Suprapubic skin (tissue), 4 donors: ENCODE measurements at regions not wholly inside any gene's neighbourhood (a gene's known extent, or its start where the extent isn't known, plus 50 kb on each side); places are given as distances from the start of the nearest gene placed in this dataset.

ENCODE experiments used
- DNase-seq, 2 donors: peaks; one replicate each; pipeline ENCODE4 v3.0.0-alpha.2; 2019; ENCODE audit warnings: low spot score in 2 of 2
- H3K27ac ChIP-seq: fragments of 200-600 bp; sonication (generic); one replicate; pipeline ENCODE4 v1.5.1; 2019
- H3K27me3 ChIP-seq: fragments of 200-600 bp; sonication (generic); one replicate; pipeline ENCODE4 v1.5.1; 2019
- H3K36me3 ChIP-seq: fragments of 200-600 bp; sonication (generic); one replicate; pipeline ENCODE4 v1.5.1; 2019
- H3K4me1 ChIP-seq: fragments of 200-600 bp; sonication (generic); one replicate; pipeline ENCODE4 v1.5.1; 2019
- H3K4me3 ChIP-seq: fragments of 200-600 bp; sonication (generic); one replicate; pipeline ENCODE4 v1.5.1; 2019; ENCODE audit warnings: mild to moderate bottlenecking
- H3K9me3 ChIP-seq: fragments of 200-600 bp; sonication (generic); one replicate; pipeline ENCODE4 v1.5.1; 2019
- EP300 ChIP-seq: sonication (generic); formaldehyde crosslinking; IDR thresholded peaks from one replicate; pipeline ENCODE4 v1.6.1; 2017; ENCODE audit warnings: antibody characterized with exemption
- POLR2A ChIP-seq, 2 donors: fragments of 450-650 bp; IDR thresholded peaks; one replicate each; pipeline ENCODE4 v1.6.1; 2017; ENCODE audit warnings: antibody characterized with exemption in 2 of 2, mild to moderate bottlenecking in 2 of 2, moderate library complexity in 2 of 2
- POLR2AphosphoS5 ChIP-seq, 3 donors: sonication (generic); formaldehyde crosslinking; IDR thresholded peaks; one replicate each; pipeline ENCODE4 v1.6.1; 2017; ENCODE audit warnings: antibody characterized with exemption in 3 of 3
- WGBS: methylation state at CpG from one replicate; pipeline ENCODE4 v1.1.5; 2018; 5-methylcytosine and 5-hydroxymethylcytosine counted together
- TF ChIP-seq, protein P1 (sequence below), 2 donors: fragments of 200-600 bp in 1 of 2; fragments of 450-650 bp in 1 of 2; sonication (generic) in 1 of 2; IDR thresholded peaks; one replicate each; pipeline ENCODE4 v1.5.1; 2016 to 2019; ENCODE audit warnings: antibody characterized with exemption in 2 of 2, mild to moderate bottlenecking in 1 of 2, moderate library complexity in 1 of 2

DNA sequence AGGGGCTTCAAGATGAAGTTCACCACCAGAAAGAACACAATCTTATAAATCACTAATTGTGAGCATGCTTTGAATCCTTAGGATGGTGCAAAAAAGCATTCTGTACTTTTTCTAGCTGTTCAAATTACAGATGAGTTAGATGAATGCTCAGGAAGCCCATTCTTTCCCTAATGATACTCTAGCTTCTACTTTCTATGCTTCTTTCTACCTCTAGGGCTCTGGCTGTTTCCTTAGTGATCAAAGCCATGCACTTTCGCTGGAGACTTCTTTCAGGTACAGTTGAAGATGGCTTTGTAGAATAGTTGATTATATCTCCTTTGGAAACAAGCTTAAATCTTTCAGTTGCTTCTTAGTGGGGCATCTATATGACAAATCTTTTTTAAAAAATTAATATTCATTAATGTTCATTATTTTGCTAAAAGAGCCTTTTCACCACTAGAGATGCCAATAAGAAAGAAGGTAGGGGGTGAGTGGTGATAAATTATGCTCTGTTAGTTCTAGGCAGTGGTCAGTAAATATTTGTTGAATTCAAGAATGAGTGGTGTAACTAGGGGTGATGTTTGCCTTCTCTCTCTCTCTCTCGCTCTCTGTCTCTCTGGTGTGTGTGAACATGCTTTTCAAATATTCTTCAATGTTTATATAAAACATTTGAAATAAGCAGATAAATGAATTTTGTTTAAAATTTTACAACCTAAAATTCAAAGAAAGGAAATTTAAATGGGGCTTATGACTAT is 169.4 kb downstream of the GLUD2 start:
- no peaks in the 10 kb centered on the region for H3K4me1 ChIP-seq
- TF ChIP-seq EP300 (no peak), POLR2AphosphoS5 (IDR thresholded peaks at IDR 0.05) (no peak), POLR2A (IDR thresholded peaks at IDR 0.05) (no peak)
- TF ChIP-seq, protein P1, sequence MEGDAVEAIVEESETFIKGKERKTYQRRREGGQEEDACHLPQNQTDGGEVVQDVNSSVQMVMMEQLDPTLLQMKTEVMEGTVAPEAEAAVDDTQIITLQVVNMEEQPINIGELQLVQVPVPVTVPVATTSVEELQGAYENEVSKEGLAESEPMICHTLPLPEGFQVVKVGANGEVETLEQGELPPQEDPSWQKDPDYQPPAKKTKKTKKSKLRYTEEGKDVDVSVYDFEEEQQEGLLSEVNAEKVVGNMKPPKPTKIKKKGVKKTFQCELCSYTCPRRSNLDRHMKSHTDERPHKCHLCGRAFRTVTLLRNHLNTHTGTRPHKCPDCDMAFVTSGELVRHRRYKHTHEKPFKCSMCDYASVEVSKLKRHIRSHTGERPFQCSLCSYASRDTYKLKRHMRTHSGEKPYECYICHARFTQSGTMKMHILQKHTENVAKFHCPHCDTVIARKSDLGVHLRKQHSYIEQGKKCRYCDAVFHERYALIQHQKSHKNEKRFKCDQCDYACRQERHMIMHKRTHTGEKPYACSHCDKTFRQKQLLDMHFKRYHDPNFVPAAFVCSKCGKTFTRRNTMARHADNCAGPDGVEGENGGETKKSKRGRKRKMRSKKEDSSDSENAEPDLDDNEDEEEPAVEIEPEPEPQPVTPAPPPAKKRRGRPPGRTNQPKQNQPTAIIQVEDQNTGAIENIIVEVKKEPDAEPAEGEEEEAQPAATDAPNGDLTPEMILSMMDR (IDR thresholded peaks at IDR 0.05), result no peak
- no peaks in the 10 kb centered on the region for H3K9me3 ChIP-seq
- no peak overlapping the region for H3K4me3 ChIP-seq
- no peak for DNase-seq
- 64% methylated on average over 2 of the region's 2 CpGs for WGBS
- H3K36me3 ChIP-seq, result no peaks in the 10 kb centered on the region
- H3K27ac ChIP-seq, result no peak overlapping the region
- no peaks in the 10 kb centered on the region for H3K27me3 ChIP-seq

DNA sequence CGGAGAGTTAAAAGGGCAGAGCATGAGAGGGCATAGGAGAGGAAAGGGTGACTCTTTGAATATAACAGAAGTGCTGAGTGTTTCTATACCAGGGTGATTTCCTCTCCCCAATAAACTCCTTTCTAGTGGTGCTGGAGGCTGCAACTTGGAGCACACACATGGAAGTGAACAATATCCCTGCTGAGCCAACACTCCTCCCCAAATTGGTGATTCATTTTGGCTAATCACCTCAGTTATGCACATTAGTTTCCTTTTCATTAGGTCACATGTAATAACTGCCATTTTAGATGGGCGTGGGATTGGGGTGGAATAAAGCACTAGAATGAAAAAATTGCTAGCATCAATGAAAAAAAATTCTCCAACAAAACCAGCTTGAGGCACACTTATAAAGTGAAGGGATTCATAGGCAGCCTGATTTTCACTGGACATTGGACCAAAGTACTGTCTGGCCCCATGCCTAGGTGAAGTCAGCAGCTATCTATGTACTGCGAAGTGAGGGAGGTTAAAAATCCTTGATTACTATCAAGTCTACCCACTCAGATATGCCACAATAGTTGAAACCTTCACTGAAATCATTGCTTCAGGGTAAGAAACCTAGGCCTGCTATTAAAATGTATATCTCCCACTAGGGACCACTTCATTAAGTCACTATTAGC is 174.0 kb downstream of the GLUD2 start:
- no peak overlapping the region for H3K4me3 ChIP-seq
- TF ChIP-seq POLR2AphosphoS5 (IDR thresholded peaks at IDR 0.05), result no peak
- TF ChIP-seq POLR2A (IDR thresholded peaks at IDR 0.05), result no peak
- TF ChIP-seq EP300, result no peak
- TF ChIP-seq, protein P1 (IDR thresholded peaks at IDR 0.05), result no peak
- H3K36me3 ChIP-seq, result no peaks in the 10 kb centered on the region
- no peaks in the 10 kb centered on the region for H3K4me1 ChIP-seq
- no peaks in the 10 kb centered on the region for H3K27me3 ChIP-seq
- DNase-seq, result no peak
- no peak overlapping the region for H3K27ac ChIP-seq
- WGBS, result 66% methylated on average over 3 of the region's 3 CpGs
- H3K9me3 ChIP-seq, result no peaks in the 10 kb centered on the region

DNA sequence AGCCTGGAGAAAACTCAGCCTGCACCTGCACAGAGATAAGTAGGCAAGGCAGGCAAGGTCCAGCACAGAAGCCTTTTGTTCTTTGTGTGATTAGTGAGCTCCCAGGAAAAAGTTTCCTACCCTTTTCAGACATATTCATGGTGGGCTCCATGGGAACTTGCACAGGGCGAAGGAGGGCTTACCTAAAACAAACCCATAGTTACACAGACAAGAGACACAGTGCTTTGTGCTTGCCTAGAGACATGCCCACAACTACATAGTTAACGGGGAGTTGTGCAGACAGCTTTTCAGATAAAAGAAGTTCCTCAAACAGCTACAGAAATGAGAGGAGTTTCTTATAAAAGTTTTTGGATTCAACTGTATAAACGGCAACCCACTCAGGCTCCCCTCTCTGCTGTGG is 180.5 kb downstream of the GLUD2 start:
- no peak for DNase-seq
- H3K27ac ChIP-seq, result no peak overlapping the region
- no peak for TF ChIP-seq EP300
- TF ChIP-seq POLR2AphosphoS5 (IDR thresholded peaks at IDR 0.05), result no peak
- no peak for TF ChIP-seq POLR2A (IDR thresholded peaks at IDR 0.05)
- TF ChIP-seq, protein P1 (IDR thresholded peaks at IDR 0.05), result no peak
- H3K9me3 ChIP-seq, result no peaks in the 10 kb centered on the region
- 62% methylated on average over 3 of the region's 3 CpGs for WGBS
- H3K4me1 ChIP-seq, result no peaks in the 10 kb centered on the region
- H3K27me3 ChIP-seq, result no peaks in the 10 kb centered on the region
- H3K36me3 ChIP-seq, result no peaks in the 10 kb centered on the region
- H3K4me3 ChIP-seq, result no peak overlapping the region

DNA sequence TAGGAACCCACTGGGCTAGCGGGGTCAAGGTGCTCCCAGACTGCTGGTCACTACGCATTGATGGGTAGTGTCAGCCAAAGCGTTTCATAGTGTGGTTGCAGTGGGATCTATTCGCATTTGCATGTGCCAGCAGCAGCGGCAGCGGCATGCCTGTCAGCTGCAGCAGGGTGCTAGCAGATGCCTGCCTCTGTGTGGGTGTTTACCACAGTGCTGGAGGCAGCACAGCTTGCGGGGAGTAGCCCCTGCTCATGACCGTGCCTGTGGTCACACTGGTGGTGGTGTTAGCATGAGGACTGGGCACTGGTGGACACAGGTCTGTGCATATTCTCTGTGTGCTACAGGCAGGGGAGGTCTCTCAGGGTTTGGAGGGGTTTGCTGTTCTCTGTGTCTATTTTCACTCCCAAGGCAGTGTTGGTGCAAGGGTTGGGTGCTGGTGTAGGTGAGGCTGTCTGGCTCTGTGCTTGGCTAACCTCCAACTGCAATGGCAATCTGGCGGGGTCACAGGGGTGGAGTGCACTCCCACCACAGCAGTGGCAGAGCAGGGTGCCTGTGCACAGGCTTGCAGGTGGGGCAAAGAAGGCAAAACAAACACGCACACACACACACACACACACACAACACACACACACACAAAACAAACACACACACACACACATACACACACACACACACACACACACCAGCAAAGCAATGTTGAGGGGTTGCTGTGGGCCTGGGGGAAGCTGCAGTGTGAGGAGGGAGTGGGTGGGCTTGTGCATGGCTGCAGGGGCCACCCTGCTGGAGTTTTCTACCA is 184.4 kb downstream of the GLUD2 start:
- 57% methylated on average over 1 of the region's 10 CpGs for WGBS
- no peak for DNase-seq
- Histone ChIP-seq H3K36me3 (no peaks in the 10 kb centered on the region), H3K27ac (no peak overlapping the region), H3K27me3 (no peaks in the 10 kb centered on the region), H3K4me1 (no peaks in the 10 kb centered on the region), H3K9me3 (no peaks in the 10 kb centered on the region), H3K4me3 (no peak overlapping the region)
- TF ChIP-seq EP300 (no peak), POLR2AphosphoS5 (IDR thresholded peaks at IDR 0.05) (no peak), POLR2A (IDR thresholded peaks at IDR 0.05) (no peak)
- TF ChIP-seq, protein P1 (IDR thresholded peaks at IDR 0.05), result no peak

DNA sequence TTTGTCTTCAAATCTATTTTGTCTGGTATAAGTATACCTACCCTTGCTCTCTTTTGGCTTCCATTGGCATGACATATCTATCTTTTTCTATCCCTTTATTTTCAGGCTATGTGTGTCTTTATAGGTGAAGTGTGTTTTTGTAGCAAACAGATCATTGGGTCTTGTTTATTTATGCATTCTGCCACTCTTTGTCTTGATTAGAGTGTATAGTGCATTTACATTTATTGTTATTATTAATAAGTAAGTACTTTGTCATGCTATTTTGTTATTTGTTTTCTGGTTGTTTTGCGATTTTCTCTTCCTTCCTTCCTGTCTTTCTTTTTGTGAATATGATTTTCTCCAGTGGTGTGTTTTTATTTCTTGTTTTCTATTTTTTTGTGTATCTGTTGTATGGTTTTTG is 188.6 kb downstream of the GLUD2 start:
- H3K4me1 ChIP-seq, result no peaks in the 10 kb centered on the region
- H3K27me3 ChIP-seq, result no peaks in the 10 kb centered on the region
- TF ChIP-seq POLR2A (IDR thresholded peaks at IDR 0.05), result no peak
- TF ChIP-seq EP300, result no peak
- no peak for TF ChIP-seq POLR2AphosphoS5 (IDR thresholded peaks at IDR 0.05)
- TF ChIP-seq, protein P1 (IDR thresholded peaks at IDR 0.05), result no peak
- no peaks in the 10 kb centered on the region for H3K9me3 ChIP-seq
- H3K4me3 ChIP-seq, result no peak overlapping the region
- WGBS, result 69% methylated on average over 1 of the region's 1 CpG
- no peaks in the 10 kb centered on the region for H3K36me3 ChIP-seq
- no peak overlapping the region for H3K27ac ChIP-seq
- no peak for DNase-seq
